Osteoblast (primary cell): ENCODE measurements at regions not wholly inside any gene's neighbourhood (a gene's known extent, or its start where the extent isn't known, plus 50 kb on each side); places are given as distances from the start of the nearest gene placed in this dataset.

Experiments
- DNase-seq: peaks from one replicate; pipeline ENCODE4 v3.0.0; 2011; ENCODE audit warnings: low spot score, mixed read lengths; ENCODE audit not compliant: insufficient read length; ENCODE audit errors: missing footprints
- H2AFZ ChIP-seq: 2 replicates; pipeline ENCODE4 v1.6.0; 2011; ENCODE audit warnings: mild to moderate bottlenecking, low read length
- H3K27ac ChIP-seq: 2 replicates; pipeline ENCODE4 v1.5.1; 2011; ENCODE audit warnings: mild to moderate bottlenecking, low read depth, low read length, moderate library complexity
- H3K27me3 ChIP-seq: 2 replicates; pipeline ENCODE4 v1.6.0; 2012; ENCODE audit warnings: mild to moderate bottlenecking, control low read depth, inconsistent platforms, low read length, moderate library complexity; ENCODE audit not compliant: insufficient read depth
- H3K36me3 ChIP-seq: 2 replicates; pipeline ENCODE4 v1.5.1; 2011; ENCODE audit warnings: mild to moderate bottlenecking, low read length, control low read depth, moderate library complexity; ENCODE audit not compliant: insufficient read depth
- H3K4me1 ChIP-seq: 2 replicates; pipeline ENCODE4 v1.5.1; 2011; ENCODE audit warnings: mild to moderate bottlenecking, low read length, control low read depth, moderate library complexity; ENCODE audit not compliant: insufficient read depth
- H3K4me2 ChIP-seq: 2 replicates; pipeline ENCODE4 v1.6.0; 2011; ENCODE audit warnings: mild to moderate bottlenecking, low read length; ENCODE audit not compliant: insufficient read depth
- H3K4me3 ChIP-seq: fragments of 200-600 bp; sonication (generic); 3 replicates; pipeline ENCODE4 v1.5.1; 2012; ENCODE audit warnings: mild to moderate bottlenecking, low read length, inconsistent platforms; ENCODE audit not compliant: insufficient read depth
- H3K79me2 ChIP-seq: 2 replicates; pipeline ENCODE4 v1.6.0; 2012; ENCODE audit warnings: mild to moderate bottlenecking, low read length, control low read depth, inconsistent platforms; ENCODE audit not compliant: insufficient read depth
- H3K9me3 ChIP-seq: 2 replicates; pipeline ENCODE4 v1.5.1; 2011; ENCODE audit warnings: low read depth, low read length, control low read depth
- H4K20me1 ChIP-seq: 2 replicates; pipeline ENCODE4 v1.6.0; 2012; ENCODE audit warnings: mild to moderate bottlenecking, low read length, control low read depth; ENCODE audit not compliant: insufficient read depth
- TF ChIP-seq, protein P1 (sequence below): IDR thresholded peaks from 2 replicates; pipeline ENCODE4 v1.5.1; 2011; ENCODE audit warnings: mild to moderate bottlenecking, low read depth, low read length, moderate library complexity; ENCODE audit errors: extremely low read depth

DNA sequence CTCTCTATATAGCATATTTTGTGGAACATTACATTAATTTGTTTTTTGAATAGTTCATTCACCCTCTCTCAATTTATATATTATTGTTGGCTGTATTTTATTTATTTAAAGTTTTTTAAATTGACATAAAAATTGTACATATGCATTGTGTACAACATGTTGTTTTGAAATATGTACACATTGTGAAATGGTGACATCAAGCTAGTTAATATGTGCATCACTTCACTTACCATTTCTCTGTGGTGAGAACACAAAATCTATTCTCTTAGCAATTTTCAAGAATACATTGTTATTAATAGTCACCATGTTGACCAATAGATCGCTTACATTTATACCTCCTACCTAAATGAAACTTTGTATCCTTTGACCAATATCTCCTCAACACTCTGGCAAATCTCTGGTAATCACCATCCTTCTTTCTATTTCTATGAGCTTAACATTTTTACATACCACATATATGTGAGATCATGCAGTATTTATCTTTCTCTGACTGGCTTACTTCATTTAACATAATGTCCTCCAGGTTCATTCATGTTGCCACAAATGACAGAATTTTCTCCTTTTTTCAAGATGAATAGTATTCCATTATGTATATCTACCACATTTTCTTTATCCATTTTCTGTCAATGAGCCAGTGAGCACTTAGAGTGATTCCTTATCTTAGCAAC lies 180.9 kb upstream of the DEPDC1 start:
- Histone ChIP-seq H3K4me3 (no peak overlapping the region), H4K20me1 (no peaks in the 10 kb centered on the region), H3K9me3 (no peaks in the 10 kb centered on the region), H3K27me3 (no peaks in the 10 kb centered on the region), H3K79me2 (no peaks in the 10 kb centered on the region), H2AFZ (no peak overlapping the region), H3K27ac (no peak overlapping the region), H3K4me2 (no peak overlapping the region), H3K4me1 (no peaks in the 10 kb centered on the region), H3K36me3 (no peaks in the 10 kb centered on the region)
- TF ChIP-seq, protein P1, sequence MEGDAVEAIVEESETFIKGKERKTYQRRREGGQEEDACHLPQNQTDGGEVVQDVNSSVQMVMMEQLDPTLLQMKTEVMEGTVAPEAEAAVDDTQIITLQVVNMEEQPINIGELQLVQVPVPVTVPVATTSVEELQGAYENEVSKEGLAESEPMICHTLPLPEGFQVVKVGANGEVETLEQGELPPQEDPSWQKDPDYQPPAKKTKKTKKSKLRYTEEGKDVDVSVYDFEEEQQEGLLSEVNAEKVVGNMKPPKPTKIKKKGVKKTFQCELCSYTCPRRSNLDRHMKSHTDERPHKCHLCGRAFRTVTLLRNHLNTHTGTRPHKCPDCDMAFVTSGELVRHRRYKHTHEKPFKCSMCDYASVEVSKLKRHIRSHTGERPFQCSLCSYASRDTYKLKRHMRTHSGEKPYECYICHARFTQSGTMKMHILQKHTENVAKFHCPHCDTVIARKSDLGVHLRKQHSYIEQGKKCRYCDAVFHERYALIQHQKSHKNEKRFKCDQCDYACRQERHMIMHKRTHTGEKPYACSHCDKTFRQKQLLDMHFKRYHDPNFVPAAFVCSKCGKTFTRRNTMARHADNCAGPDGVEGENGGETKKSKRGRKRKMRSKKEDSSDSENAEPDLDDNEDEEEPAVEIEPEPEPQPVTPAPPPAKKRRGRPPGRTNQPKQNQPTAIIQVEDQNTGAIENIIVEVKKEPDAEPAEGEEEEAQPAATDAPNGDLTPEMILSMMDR, result no peak
- no peak for DNase-seq

- H3K4me3 ChIP-seq, result no peak overlapping the region
- no peaks in the 10 kb centered on the region for H3K36me3 ChIP-seq
- H3K4me2 ChIP-seq, result no peak overlapping the region
- H3K27me3 ChIP-seq, result no peaks in the 10 kb centered on the region
- no peaks in the 10 kb centered on the region for H3K4me1 ChIP-seq
- no peak overlapping the region for H2AFZ ChIP-seq
- no peak overlapping the region for H3K27ac ChIP-seq
- no peaks in the 10 kb centered on the region for H3K9me3 ChIP-seq
- TF ChIP-seq, protein P1, result no peak
- H3K79me2 ChIP-seq, result no peaks in the 10 kb centered on the region
- no peaks in the 10 kb centered on the region for H4K20me1 ChIP-seq
- no peak for DNase-seq
Observed at GRCh38 chr1:68696221-68696620, 199.3 kb upstream of the DEPDC1 start.

- no peak overlapping the region for H3K4me2 ChIP-seq
- H3K79me2 ChIP-seq, result no peaks in the 10 kb centered on the region
- no peaks in the 10 kb centered on the region for H4K20me1 ChIP-seq
- H3K9me3 ChIP-seq, result no peaks in the 10 kb centered on the region
- H2AFZ ChIP-seq, result no peak overlapping the region
- no peaks in the 10 kb centered on the region for H3K4me1 ChIP-seq
- H3K27ac ChIP-seq, result no peak overlapping the region
- H3K36me3 ChIP-seq, result no peaks in the 10 kb centered on the region
- TF ChIP-seq, protein P1, result no peak
- H3K27me3 ChIP-seq, result no peaks in the 10 kb centered on the region
- no peak for DNase-seq
- no peak overlapping the region for H3K4me3 ChIP-seq
Observed at GRCh38 chr1:68703921-68704354, 207.1 kb upstream of the DEPDC1 start.

- H2AFZ ChIP-seq, result no peak overlapping the region
- no peaks in the 10 kb centered on the region for H3K9me3 ChIP-seq
- H3K4me3 ChIP-seq, result no peak overlapping the region
- no peak overlapping the region for H3K27ac ChIP-seq
- no peak overlapping the region for H3K4me2 ChIP-seq
- H3K79me2 ChIP-seq, result no peaks in the 10 kb centered on the region
- H3K4me1 ChIP-seq, result no peaks in the 10 kb centered on the region
- TF ChIP-seq, protein P1, result no peak
- no peaks in the 10 kb centered on the region for H4K20me1 ChIP-seq
- no peaks in the 10 kb centered on the region for H3K27me3 ChIP-seq
- no peak for DNase-seq
- no peaks in the 10 kb centered on the region for H3K36me3 ChIP-seq
Observed at GRCh38 chr1:68704800-68705443, 208.0 kb upstream of the DEPDC1 start.
